ENCODE measurements at regions not wholly inside any gene's neighbourhood (a gene's known extent, or its start where the extent isn't known, plus 50 kb on each side); places are given as distances from the start of the nearest gene placed in this dataset.

- BruUV-seq (replicated peaks): no TSS peak
- no peaks in the 10 kb centered on the region for H3K9me3 ChIP-seq (replicated peaks; ENCODE audit: control insufficient read depth, insufficient read depth, low read length)
- TF ChIP-seq MAX (IDR thresholded peaks at IDR 0.05; ENCODE audit: insufficient read depth, insufficient read length) (no peak), JUN (IDR thresholded peaks at IDR 0.05; ENCODE audit: borderline replicate concordance, insufficient read depth, insufficient read length, low read depth) (no peak), POLR2A (IDR thresholded peaks at IDR 0.05; ENCODE audit: low read depth, low read length) (no peak), FOS (IDR thresholded peaks at IDR 0.05; ENCODE audit: borderline replicate concordance, insufficient read depth, low read length) (no peak), EZH2 (IDR thresholded peaks at IDR 0.05; ENCODE audit: borderline replicate concordance, low read depth, low read length, severe bottlenecking) (no peak), POLR2AphosphoS5 (IDR thresholded peaks at IDR 0.05; ENCODE audit: insufficient read depth, low read depth, low read length) (no peak), GATA2 (IDR thresholded peaks at IDR 0.05; ENCODE audit: insufficient read depth, insufficient read length, low read depth, low read length) (no peak), CTCF (IDR thresholded peaks at IDR 0.05; ENCODE audit: extremely low read depth in 1 of 2, insufficient read depth in 1 of 2, low read depth in 1 of 2, low read length in 2 of 2) (no peak), MYC (IDR thresholded peaks at IDR 0.05; ENCODE audit: low read depth, low read length) (no peak)
- no peak for FAIRE-seq
- H4K20me1 ChIP-seq (replicated peaks; ENCODE audit: control insufficient read depth, extremely low read depth, insufficient read depth, low read length): no peaks in the 10 kb centered on the region
- H3K27ac ChIP-seq (ENCODE audit: insufficient read depth, low read depth, low read length): no peak overlapping the region
- H3K79me2 ChIP-seq (ENCODE audit: control insufficient read depth, insufficient read depth, low read length): no peaks in the 10 kb centered on the region
- intact Hi-C loops (cut with micrococcal nuclease) (no loop called here), dilution Hi-C loops (cut with MboI; ENCODE audit: extremely low pct_ligation_motif_present, low sequenced_read_pairs) (no loop called here)
- no peaks in the 10 kb centered on the region for H3K9me1 ChIP-seq (replicated peaks; ENCODE audit: control insufficient read depth, extremely low read depth, insufficient read depth, low read length)
- no peaks in the 10 kb centered on the region for H3K4me1 ChIP-seq (ENCODE audit: control insufficient read depth, extremely low read depth, insufficient read depth, low read length)
- no peak overlapping the region for H3K4me2 ChIP-seq (ENCODE audit: insufficient read depth, low read length)
- ChIA-PET POLR2A (no interaction called here), CTCF (no interaction called here)
- H2AFZ ChIP-seq (ENCODE audit: low read depth, low read length): no peak overlapping the region
- no peak overlapping the region for H3K9ac ChIP-seq (replicated peaks; ENCODE audit: extremely low read depth, insufficient read depth, low read length)
- no peaks in the 10 kb centered on the region for H3K27me3 ChIP-seq (ENCODE audit: control insufficient read depth in 2 of 2, insufficient read depth in 2 of 2, low read length in 2 of 2)
- no peaks in the 10 kb centered on the region for H3K36me3 ChIP-seq (ENCODE audit: control insufficient read depth in 2 of 2, extremely low read depth in 1 of 2, insufficient read depth in 2 of 2, low read length in 2 of 2)
- H3K4me3 ChIP-seq (replicated peaks in 1 of 3; ENCODE audit: insufficient read depth in 1 of 3, low read depth in 1 of 3, low read length in 3 of 3): no peak overlapping the region
- no peak for DNase-seq (ENCODE audit: low read depth, low spot score)
These were observed 129.4 kb upstream of the OR13F1 start for GRCh38 chr9:104374711-104375110.

Data from endothelial cell of umbilical vein (primary cell).